Activated CD8-positive, alpha-beta memory T cell treated with anti-CD3 and anti-CD28 coated beads for 4 hours (primary cell): ENCODE measurements at regions not wholly inside any gene's neighbourhood (a gene's known extent, or its start where the extent isn't known, plus 50 kb on each side); places are given as distances from the start of the nearest gene placed in this dataset.
"Not testable (repeated sequence)": the region's sequence is repeated elsewhere in the genome, so short reads cannot be mapped to it uniquely, and the experiment has no call there.

Experiments
- DNase-seq, 2 donors: peaks; one replicate each; pipeline ENCODE4 v3.0.0-alpha.2; 2020; ENCODE audit warnings: low read depth in 2 of 2

- DNase-seq: no peak
Measured at GRCh38 chr6:14754751-14755513, 490.9 kb upstream of the JARID2 start.

GRCh38 chr6:14756340-14756739 lies 489.5 kb upstream of the JARID2 start:
- DNase-seq: no peak

GRCh38 chr6:14757014-14757413 lies 488.9 kb upstream of the JARID2 start:
- DNase-seq: no peak

GRCh38 chr6:14757418-14757817 lies 488.5 kb upstream of the JARID2 start:
- DNase-seq: no peak

- DNase-seq: no peak
Measured at GRCh38 chr6:14758421-14759081, 487.3 kb upstream of the JARID2 start.

GRCh38 chr6:14759976-14760672 lies 485.7 kb upstream of the JARID2 start:
- DNase-seq: no peak

GRCh38 chr6:14762077-14762476 lies 483.8 kb upstream of the JARID2 start:
- DNase-seq: no peak

GRCh38 chr6:14763139-14763538 lies 482.7 kb upstream of the JARID2 start:
- no peak for DNase-seq

- no peak for DNase-seq
Measured at GRCh38 chr6:14763616-14764015, 482.3 kb upstream of the JARID2 start.

- DNase-seq: no peak
Measured at GRCh38 chr6:14765106-14765505, 480.8 kb upstream of the JARID2 start.

- DNase-seq: no peak
Measured at GRCh38 chr6:14765721-14766390, 480.0 kb upstream of the JARID2 start.

GRCh38 chr6:14766391-14766994 lies 479.4 kb upstream of the JARID2 start:
- DNase-seq: no peak

- DNase-seq: no peak
Measured at GRCh38 chr6:14767226-14767625, 478.6 kb upstream of the JARID2 start.

- DNase-seq: no peak
Measured at GRCh38 chr6:14770040-14770439, 475.8 kb upstream of the JARID2 start.

- no peak for DNase-seq
Measured at GRCh38 chr6:14770572-14770971, 475.3 kb upstream of the JARID2 start.

GRCh38 chr6:14771016-14771415 lies 474.9 kb upstream of the JARID2 start:
- no peak for DNase-seq

GRCh38 chr6:14772188-14772587 lies 473.7 kb upstream of the JARID2 start:
- no peak for DNase-seq

- DNase-seq: no peak
Measured at GRCh38 chr6:14775528-14775927, 470.3 kb upstream of the JARID2 start.

GRCh38 chr6:14776307-14776706 lies 469.6 kb upstream of the JARID2 start:
- DNase-seq: no peak

GRCh38 chr6:14781772-14782525 lies 463.9 kb upstream of the JARID2 start:
- no peak for DNase-seq

- DNase-seq: not testable (repeated sequence)
Measured at GRCh38 chr6:14782921-14783464, 462.9 kb upstream of the JARID2 start.
